Skin epidermis (tissue), 12 donors: ENCODE measurements at regions not wholly inside any gene's neighbourhood (a gene's known extent, or its start where the extent isn't known, plus 50 kb on each side); places are given as distances from the start of the nearest gene placed in this dataset.
"Not testable (repeated sequence)": the region's sequence is repeated elsewhere in the genome, so short reads cannot be mapped to it uniquely, and the experiment has no call there.

Experiments
- H3K27ac ChIP-seq, 21 experiments: fragments of 200-600 bp; sonication (generic) in 11 of 21; one replicate each; pipeline ENCODE4 v1.5.0; 2020; ENCODE audit warnings: mild to moderate bottlenecking in 3 of 21, inconsistent platforms in 2 of 21, moderate library complexity in 2 of 21
- H3K4me3 ChIP-seq, 7 experiments: fragments of 200-600 bp; sonication (generic) in 2 of 7; one replicate each; pipeline ENCODE4 v1.5.0; 2020; ENCODE audit warnings: inconsistent platforms in 2 of 7, mild to moderate bottlenecking in 2 of 7, moderate library complexity in 1 of 7

- no peak overlapping the region for H3K4me3 ChIP-seq
- H3K27ac ChIP-seq, result no peak overlapping the region
Observed at GRCh38 chr5:174793684-174794328, 69.4 kb downstream of the MSX2 start.

- H3K27ac ChIP-seq, result no peak overlapping the region
- no peak overlapping the region for H3K4me3 ChIP-seq
Observed at GRCh38 chr5:174793076-174793475, 68.7 kb downstream of the MSX2 start.

GRCh38 chr5:174792265-174792664 is 67.9 kb downstream of the MSX2 start:
- H3K27ac ChIP-seq, H3K4me3 ChIP-seq: not testable (repeated sequence)

GRCh38 chr5:174790906-174791305 is 66.5 kb downstream of the MSX2 start:
- Histone ChIP-seq H3K4me3 (no peak overlapping the region), H3K27ac (no peak overlapping the region)

- Histone ChIP-seq H3K27ac (no peak overlapping the region), H3K4me3 (no peak overlapping the region)
Observed at GRCh38 chr5:174789596-174789995, 65.2 kb downstream of the MSX2 start.

- no peak overlapping the region for H3K4me3 ChIP-seq
- no peak overlapping the region for H3K27ac ChIP-seq
Observed at GRCh38 chr5:174785120-174785680, 60.8 kb downstream of the MSX2 start.
